ENCODE measurements at regions not wholly inside any gene's neighbourhood (a gene's known extent, or its start where the extent isn't known, plus 50 kb on each side); places are given as distances from the start of the nearest gene placed in this dataset.

- Mint-ChIP-seq H3K4me3 (no peak overlapping the region), H3K27ac (ENCODE audit: unreplicated experiment) (no peak overlapping the region), H3K36me3 (ENCODE audit: low read depth) (no peaks in the 10 kb centered on the region), H3K27me3 (ENCODE audit: low read depth) (no peaks in the 10 kb centered on the region), H3K9me3 (no peaks in the 10 kb centered on the region), H3K4me1 (peaks cover 17% of the 10 kb centered on the region)
- DNase-seq (ENCODE audit: low read depth, low spot score) = no peak
- TF ChIP-seq CTCF (conservative IDR thresholded peaks at IDR 0.05) = no peak
These were observed 105.2 kb downstream of the RPLP1 start for GRCh38 chr15:69557707-69558409.

GRCh38 chr15:69559440-69560190, 107.0 kb downstream of the RPLP1 start:
- Mint-ChIP-seq H3K27me3 (ENCODE audit: low read depth) (no peaks in the 10 kb centered on the region), H3K36me3 (ENCODE audit: low read depth) (no peaks in the 10 kb centered on the region), H3K9me3 (no peaks in the 10 kb centered on the region), H3K4me1 (peaks cover 17% of the 10 kb centered on the region), H3K27ac (ENCODE audit: unreplicated experiment) (no peak overlapping the region), H3K4me3 (no peak overlapping the region)
- no peak for TF ChIP-seq CTCF (conservative IDR thresholded peaks at IDR 0.05)
- DNase-seq (ENCODE audit: low read depth, low spot score) = no peak

- no peak for DNase-seq (ENCODE audit: low read depth, low spot score)
- Mint-ChIP-seq H3K36me3 (ENCODE audit: low read depth) (no peaks in the 10 kb centered on the region), H3K4me1 (peaks cover 17% of the 10 kb centered on the region), H3K27ac (ENCODE audit: unreplicated experiment) (no peak overlapping the region), H3K27me3 (ENCODE audit: low read depth) (no peaks in the 10 kb centered on the region), H3K9me3 (no peaks in the 10 kb centered on the region), H3K4me3 (no peak overlapping the region)
- no peak for TF ChIP-seq CTCF (conservative IDR thresholded peaks at IDR 0.05)
These were observed 108.6 kb downstream of the RPLP1 start for GRCh38 chr15:69561071-69561784.

GRCh38 chr15:69562116-69562515, 109.5 kb downstream of the RPLP1 start:
- no peak for DNase-seq (ENCODE audit: low read depth, low spot score)
- no peak overlapping the region for H3K4me3 Mint-ChIP-seq
- no peak overlapping the region for H3K27ac Mint-ChIP-seq (ENCODE audit: unreplicated experiment)
- H3K9me3 Mint-ChIP-seq = no peaks in the 10 kb centered on the region
- no peaks in the 10 kb centered on the region for H3K36me3 Mint-ChIP-seq (ENCODE audit: low read depth)
- no peaks in the 10 kb centered on the region for H3K27me3 Mint-ChIP-seq (ENCODE audit: low read depth)
- TF ChIP-seq CTCF (conservative IDR thresholded peaks at IDR 0.05) = no peak
- peaks cover 16% of the 10 kb centered on the region for H3K4me1 Mint-ChIP-seq

GRCh38 chr15:69562564-69562963, 109.9 kb downstream of the RPLP1 start:
- DNase-seq (ENCODE audit: low read depth, low spot score) = no peak
- H3K36me3 Mint-ChIP-seq (ENCODE audit: low read depth) = no peaks in the 10 kb centered on the region
- no peak overlapping the region for H3K27ac Mint-ChIP-seq (ENCODE audit: unreplicated experiment)
- no peak for TF ChIP-seq CTCF (conservative IDR thresholded peaks at IDR 0.05)
- no peak overlapping the region for H3K4me3 Mint-ChIP-seq
- peaks cover 12% of the 10 kb centered on the region for H3K4me1 Mint-ChIP-seq
- H3K27me3 Mint-ChIP-seq (ENCODE audit: low read depth) = no peaks in the 10 kb centered on the region
- H3K9me3 Mint-ChIP-seq = no peaks in the 10 kb centered on the region
